ENCODE measurements at regions not wholly inside any gene's neighbourhood (a gene's known extent, or its start where the extent isn't known, plus 50 kb on each side); places are given as distances from the start of the nearest gene placed in this dataset.

DNA sequence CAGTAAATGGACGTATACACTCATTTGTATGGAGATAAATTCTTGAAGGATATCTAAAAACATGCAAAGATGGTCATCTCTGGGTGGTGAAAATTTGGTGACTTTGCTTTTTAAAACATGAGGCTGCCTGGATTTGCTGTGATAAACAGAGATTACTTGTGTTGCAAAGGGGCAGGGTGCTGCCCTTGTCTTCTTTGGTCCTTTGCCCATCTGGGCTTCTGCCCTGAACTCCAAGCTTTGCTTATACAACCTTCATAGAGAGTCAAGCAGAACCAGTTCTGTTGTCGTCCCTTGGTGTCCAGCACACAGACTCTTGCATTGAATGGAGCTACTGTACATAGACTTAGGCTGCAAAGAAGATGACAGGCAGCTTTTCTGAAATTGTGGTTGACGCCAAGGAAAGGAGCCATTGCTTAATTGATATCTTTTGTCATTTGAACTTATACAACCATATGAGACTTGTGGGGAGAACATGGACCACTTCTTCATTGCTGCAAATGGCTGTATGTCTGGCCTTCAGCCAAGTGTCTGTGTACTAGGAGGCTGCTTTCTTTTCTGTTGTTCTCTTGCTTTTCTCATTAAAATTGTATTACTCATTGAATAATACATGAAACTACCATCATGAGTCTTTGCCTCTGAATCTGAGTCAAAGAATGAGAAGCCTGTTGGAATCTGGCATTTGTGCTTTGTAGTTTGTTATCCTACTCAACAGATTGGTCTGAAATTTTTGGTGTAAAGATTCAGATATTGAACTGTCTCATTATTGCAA is 152.5 kb downstream of the DMRT2 start:
- DNase-seq: no peak

DNA sequence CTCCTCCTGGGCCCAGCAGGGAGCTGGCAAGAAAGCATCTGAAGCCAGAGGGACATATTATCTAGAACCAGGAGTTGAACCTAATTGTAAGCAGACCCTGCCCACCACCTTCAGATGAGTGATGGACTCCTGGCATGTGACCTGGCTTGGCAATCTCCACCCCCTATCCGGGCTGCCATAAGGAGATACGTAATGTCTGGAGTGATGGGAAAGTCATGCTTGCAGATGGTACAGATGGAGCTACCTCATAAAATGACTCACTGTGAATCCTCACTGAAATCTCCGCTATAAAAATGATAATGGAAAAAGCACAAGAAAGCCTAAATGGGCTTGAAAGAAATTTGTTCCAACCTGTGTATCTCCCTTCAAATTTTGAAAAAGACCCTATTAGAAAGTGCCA is 157.5 kb downstream of the DMRT2 start:
- no peak for DNase-seq

DNA sequence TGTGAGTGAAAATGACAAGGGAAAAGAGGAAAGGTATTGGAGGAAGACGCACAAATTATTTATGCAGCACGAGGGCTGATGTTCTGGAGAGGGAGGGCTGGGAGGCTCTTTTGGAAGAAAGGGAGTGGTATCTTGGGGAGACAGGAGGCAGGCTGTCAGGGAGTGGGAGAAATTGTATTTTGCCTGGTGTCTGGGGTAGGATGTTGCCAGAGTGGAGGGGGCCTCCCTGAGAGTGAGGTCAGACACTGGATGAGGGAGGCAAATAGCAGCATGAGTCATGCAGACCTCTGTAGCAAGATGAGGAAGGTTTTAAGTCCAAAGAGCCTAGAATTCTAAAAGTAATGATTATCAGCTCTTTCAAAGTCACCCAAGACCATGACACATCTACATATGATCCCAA is 158.0 kb downstream of the DMRT2 start:
- no peak for DNase-seq

DNA sequence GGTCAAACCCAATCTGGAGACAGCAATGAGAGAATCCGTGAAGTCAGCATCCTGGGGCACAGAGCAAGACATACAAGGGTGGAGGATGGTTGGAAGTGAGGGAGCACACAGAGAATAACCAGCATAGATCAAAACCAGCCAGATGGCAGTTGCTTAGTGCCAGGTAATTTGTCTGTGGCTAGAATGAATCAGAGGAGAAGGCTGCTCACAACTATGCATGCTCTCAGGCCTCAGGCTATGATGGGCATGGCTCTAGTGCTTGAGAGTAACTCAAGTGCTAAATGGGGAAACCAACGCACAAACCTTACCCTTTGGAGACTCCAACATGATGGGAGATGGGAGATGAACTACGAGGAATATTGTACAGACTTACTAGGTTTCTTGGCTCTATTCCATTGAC is 160.8 kb downstream of the DMRT2 start:
- DNase-seq: no peak

DNA sequence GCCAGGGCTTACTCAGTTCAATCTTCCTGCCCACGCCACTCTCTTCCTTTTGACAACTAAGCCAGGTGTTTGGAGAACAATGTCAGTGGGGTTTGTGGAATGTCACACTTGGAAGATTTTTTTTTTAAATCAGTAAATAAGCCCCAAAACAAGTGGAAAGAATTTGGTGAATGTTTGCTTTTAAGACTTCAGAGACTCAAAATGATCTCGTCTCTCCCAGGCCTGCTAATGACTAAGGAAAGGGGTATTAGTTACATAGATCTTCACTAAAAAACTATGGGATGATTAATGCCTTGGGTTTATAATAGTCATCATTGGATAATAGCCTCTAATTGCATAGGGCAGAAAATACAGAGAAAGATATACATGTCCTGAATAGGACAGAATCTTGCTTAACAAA is 166.4 kb downstream of the DMRT2 start:
- DNase-seq: no peak

DNA sequence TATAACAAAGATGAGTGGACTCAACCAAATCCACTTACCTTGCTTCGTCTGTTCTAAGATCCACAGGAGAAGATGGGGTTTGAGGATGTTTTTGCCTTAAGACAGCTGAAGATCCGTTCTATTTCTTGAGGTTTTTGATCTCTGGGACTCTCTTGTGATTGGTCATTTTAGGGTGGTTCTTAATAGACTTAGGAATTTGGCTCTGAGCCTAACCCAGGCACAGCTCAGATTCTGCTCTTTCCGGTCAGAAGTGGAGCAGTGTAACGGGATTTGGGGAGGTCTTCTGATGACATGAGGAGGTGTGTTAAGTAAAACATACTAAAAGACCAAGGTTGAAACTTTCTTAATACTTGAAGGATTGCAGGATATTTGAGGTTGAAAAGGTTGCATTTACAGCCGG is 166.9 kb downstream of the DMRT2 start:
- no peak for DNase-seq

DNA sequence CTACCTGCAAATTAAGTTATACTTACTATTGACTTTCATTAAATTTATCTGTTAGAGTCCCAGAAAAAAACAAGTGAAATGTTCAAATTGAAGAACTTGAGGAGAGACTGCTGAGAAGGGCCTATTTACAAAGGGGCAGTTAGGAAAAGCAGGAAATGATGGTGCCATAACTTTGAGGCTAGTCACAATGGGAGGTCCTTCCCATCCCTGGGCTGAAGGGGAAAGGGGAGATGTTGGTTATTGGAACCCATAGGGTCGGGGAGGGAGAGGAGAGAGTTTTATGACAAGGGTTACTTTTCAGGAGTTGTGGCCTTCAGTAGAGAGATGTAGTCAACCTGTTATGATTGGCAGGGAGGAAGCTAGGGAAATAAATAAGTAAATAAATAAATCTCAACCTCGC is 169.1 kb downstream of the DMRT2 start:
- DNase-seq: no peak

DNA sequence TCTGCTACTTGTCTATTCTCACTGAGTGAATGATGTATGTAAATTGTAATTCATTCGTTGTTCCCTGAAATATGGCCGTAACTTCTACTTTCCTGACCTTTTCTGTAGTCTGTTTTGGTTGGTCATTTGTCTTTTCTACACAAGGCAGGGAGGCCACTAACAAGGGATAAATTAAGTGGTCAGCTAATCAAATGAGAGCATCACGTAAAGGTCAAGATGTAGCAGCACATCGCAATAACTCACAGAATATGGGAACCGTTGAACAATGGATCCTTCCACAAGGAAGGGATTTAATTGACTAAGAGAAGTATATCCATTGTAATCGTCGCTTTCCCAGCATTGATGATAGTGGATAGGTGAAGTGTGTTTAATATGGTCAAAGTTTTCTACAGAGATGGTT is 171.1 kb downstream of the DMRT2 start:
- no peak for DNase-seq

DNA sequence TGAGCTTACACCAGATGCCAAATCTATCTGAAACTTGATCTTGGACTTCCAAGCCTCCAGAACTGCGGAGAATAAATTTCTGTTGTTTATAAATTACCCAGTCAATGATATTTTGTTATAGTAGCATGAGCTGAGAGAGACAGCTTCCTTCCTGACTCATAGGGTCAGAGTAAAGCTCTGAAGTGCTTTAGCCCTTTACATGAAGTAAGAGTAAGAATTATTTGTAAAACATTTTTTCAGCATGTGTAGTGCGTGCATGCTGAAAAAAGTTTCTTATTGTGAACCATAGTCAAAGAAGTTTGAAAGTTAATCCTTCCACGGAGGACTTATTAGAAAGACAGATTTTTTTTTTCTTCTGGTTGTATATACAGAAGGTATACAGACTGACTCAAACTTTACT is 172.4 kb downstream of the DMRT2 start:
- DNase-seq: no peak

DNA sequence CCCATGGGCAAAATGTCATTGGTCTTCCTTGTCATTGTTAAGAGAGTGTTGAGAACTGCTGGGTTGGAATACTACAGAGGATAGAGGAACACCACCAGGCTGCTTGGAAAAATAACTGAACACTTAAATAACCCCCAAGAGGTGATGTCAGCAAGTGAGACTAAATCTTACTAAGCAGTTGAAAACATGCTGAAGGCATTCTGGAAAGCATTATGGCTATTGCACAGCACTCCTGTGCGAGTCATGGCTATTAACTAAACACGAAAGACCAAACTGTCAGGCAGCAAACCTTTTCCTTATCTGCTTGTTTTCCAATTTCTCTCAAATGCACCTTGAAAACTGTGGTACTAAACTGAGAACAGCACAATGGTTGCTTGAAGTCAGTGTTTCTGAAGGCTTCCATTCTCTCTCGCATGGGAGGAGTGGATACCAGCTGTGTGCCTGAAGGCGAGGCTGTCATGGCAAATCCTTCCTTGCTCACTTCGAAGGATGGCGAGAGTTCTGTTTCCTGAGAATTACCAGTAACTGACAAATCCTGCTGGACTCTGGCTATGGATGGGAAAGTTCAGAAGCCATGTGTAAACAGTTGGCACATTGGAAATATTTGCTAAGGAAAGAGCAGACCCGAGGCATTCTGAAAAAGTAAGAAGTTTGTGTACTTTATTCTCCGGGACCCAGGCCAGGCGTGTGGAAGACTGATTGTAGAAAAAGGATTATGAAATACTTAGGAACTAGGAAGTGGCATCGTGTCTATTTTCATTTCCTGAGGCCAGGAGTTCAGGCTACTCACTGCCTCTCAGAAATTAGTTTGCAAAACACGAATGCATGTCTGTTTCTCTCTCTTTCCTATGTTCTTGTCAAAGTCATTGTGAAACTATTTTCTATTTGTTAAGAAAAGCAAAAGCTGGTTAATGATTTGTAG is 182.1 kb downstream of the DMRT2 start:
- no peak for DNase-seq

DNA sequence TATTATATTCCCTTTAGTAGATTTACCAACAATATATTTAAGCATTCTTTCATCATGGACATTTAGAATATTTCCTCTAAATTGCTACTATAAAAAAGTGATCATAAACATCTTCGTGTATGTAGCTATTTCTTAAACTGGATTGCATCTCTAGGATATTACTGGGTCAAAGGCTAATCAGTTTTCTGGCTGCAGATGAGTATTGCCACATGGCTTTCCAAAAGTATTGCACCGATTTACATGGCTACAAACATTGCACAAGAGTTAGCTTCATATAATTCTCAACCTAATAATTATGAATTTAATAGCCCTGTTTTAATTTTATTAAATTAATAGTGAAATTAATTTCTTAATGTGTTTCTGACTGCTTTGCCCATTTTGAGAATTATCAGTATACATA is 183.4 kb downstream of the DMRT2 start:
- no peak for DNase-seq

DNA sequence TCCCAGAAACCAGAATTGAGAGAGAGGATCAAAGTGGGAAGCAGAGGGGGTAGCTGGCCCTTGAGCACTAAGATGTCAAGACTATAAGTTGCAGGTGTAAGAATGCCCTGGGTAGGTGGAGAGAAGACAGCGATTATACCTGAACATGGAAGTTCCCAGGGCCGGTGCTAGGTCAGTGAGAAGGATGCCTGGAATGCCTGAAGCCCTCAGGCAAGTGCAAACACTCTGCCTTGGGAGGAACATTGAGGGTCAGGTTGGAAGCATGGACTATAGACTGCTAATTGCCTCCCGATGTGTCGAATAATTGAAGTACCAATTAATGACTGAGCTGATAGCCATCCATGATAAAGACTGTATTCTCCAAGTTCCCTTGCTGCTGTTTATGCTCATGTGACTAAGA is 185.5 kb downstream of the DMRT2 start:
- no peak for DNase-seq

DNA sequence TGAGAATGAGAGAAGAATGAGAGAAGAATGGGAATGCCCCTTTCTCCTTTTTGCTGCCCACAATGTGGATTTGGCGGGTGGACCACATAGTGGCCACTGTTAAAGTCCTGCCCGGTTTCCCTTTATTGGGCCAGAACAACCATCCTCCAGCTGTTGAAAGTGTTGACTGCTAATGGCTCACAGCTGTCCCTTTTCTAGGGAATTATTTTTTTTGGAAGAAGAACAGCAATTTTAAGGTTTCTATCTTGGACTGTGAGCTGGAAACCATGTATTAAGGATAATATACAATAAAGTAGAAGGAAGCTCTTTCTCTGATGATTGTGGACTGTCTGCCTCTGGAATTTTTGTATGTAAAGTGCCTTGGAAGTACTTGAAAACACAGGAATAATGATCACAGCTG is 185.9 kb downstream of the DMRT2 start:
- no peak for DNase-seq

DNA sequence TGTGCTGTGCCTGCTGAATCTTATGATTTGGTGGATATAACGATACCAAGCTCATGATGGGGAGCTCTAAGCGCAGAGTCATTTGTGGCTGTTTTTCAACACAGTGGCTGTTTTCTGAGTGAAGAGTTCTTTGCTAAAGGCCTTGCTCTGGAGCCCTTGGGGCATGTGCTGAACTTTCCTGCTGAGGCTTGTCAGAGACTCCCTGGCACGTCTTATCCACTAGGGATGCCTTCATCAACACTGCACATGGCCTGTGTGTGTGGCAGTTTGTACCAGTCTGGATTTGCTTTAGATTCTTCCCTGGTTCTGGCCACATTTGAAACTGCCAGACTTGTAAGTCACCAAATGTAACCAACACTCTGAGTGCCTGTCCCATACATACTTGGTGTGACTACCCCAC is 188.2 kb downstream of the DMRT2 start:
- DNase-seq: no peak

DNA sequence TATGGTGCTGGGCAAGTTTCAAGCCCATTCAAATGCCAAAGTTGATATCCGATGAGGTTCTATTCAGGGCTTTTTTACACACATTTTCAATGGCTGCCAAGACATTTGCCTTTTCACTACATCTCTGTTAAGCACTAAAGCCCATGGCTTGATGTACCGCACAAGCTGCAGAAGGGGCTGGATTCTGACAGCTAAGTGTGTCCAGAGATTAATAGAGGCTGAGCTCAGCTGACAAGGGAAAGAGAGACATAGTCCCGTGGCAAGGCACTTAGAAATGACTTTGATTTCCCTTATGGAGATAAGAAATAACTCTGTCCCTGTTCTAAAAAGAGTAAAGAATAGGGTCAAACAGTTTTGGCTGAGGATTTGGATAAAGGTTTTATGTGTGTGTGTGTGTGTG is 198.6 kb downstream of the DMRT2 start:
- DNase-seq: no peak

DNA sequence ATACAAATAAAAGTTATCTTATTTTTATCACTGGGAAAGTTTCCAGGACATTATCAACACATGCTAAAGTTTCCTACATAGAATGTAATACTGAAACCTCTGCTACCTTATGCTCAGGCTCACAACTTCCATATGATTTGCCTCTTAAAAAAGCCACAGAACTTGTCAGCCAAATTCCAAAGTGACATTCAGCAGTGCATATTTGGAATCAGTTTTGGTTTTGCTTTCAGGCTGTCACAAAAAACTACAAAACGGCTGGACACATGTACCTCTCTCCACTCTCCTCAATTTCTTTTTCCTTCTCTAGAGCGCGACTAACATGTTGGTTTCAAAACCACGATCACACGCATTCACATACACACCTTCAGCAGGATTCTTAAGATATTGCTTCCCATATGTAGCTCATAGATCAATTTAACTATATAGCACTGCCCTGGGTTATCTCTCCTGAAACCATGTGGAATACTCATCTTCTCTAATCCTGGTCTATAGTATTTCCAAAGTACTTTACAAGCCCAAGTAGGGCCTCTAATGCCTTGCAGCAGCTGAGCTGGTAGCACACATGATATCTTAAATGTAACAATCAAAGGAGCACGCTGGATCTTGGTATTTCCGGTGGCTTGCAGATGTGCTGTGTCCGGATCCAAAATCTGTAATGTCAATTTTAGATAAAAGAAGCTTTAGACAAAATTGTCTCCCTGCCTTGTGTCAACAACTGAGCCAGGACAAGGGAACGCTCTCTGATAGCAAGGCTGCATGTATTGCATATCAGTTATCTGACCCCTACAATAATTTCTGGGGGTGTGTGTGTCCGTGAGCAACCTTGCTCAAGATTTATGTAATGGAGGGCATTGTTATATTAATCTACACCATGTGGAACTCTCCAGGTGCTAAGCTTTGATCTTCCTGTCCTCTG is 203.2 kb downstream of the DMRT2 start:
- no peak for DNase-seq

DNA sequence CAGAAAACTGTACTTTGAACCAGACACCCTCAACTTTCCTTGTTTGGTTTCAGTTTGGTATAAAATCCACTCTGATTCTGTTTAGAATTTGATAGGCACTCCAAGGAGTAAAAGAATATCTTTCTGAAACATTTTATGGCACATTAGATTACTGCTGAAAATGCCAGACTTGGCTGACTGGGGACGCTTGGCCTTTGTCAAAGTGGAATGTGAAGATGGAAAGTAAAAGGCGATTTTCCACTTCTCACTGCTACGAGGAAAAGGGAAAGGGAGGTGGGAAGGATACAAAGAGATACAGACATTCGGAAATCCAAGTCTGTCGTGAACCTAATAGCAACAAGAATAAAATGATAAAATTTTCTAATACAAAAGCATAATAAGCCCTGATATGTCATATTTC is 203.9 kb downstream of the DMRT2 start:
- no peak for DNase-seq

DNA sequence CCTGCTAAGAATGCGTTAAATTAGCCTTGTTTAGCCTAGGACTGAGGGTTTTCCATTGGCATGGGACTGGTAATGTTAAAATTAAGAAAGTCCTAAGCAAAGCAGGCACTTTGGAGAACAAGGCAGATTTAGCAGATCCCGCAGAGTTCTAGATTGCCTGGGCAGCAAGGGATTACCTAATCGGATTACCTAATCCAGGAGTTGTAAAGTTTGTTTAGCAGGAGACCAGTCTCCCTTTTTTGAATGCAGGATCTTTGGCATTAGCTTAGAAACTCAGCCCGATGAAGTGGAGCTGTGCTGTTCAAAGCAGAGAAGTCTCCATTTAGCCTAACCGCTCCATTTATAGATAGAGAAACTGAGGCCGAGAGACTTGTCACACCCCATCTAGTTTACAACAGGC is 206.0 kb downstream of the DMRT2 start:
- no peak for DNase-seq

DNA sequence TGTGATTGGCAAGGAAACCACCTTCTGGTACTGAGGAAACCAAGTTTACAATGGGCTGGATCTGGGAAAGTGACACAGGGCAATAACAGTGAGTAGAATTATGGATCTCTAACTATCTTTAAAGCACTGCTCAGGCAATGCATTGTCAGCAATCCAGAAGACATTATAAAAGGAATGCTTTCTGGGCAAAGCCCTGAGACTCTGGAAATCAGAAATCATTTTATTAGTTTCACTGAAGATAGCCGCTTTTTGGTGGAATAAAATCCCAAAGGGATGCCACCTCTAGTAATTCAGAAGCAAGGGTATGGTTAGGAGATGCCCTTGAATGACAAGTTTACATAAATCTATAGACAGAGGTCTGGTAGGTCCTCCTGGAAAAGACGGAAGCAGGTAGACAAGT is 211.1 kb downstream of the DMRT2 start:
- no peak for DNase-seq

DNA sequence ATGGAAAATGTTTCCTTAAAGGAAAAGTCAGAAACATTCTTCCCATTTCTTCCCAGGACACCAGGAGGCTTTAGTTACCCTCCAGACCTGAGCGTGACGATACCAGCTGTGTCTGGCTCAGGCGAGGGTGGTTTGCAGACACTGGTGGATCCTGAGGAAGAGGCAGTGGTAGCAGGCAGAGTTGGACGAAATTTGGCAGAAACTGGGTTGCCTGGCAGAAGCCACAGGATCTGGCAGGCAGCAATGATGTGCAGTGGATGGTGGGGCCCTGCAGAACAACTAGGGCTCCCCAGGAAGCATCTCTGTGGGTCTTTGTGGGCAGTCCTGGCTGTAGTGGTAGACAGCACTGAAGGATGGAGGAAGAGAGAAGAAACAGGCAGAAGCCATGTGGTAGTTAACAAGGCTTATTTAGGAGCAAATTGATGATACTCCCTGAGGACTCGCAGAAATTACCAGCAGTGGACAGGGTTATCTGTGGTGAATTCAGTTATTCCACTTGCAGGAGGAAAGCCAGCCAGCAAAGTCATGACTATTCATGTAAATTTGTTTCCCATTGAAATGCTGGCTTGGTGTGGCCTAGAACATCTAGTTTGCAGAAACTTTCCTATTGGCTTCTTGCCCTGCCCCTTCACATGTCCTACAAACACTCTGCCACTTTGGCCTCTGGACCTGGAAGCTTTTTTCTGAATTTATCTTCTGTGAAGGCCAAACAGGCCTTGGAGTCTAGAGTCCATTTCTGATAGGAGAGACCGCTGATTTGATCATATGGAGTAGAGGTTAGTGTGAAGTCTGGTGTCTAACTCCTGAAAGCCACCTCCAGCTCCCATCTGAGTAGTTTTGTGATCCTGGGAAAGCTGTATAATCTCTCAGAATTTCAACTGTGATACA is 212.0 kb downstream of the DMRT2 start:
- no peak for DNase-seq

DNA sequence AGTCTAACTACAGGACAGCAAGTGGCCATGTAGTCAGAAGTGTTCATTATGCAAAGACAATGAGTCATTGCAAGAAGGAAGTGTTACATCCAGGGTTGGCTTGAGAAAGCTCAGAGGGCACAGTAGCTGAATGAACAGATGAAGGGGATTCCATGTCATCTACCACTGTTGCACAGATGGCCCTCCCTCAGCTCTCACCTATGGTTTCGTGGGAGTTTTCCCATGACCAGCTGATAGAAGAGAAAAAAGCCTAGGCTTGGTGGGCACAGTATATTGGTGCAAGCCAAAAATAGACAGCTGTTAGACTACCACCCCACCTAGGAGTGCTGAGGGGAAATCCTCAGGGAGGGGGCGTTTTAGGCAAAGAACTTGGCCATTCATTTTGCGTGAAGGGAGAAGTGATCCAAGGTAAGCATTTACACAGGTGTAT is 217.0 kb downstream of the DMRT2 start:
- DNase-seq: no peak

DNA sequence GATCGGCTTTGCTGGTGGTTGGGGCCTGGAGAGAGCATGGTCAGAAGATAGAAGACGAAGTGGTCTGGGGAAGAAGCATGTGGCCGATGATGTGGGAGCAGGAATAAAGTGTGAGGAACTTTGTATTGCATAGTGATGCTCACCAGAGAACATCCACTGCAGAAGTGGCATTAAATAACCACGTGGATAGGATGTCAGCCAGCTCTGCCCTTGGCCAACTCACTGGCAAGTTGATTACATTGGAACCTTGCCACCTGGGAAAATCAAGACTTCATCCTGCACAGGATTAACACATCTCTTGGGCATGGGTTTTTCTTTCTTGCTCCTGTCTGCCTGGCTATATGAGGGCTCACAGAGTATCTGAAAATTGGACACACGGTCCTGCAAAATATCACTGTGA is 217.4 kb downstream of the DMRT2 start:
- no peak for DNase-seq
